Activated B cell treated with CpG ODN at 0.5 μM for 24 hours (primary cell): ENCODE measurements at regions not wholly inside any gene's neighbourhood (a gene's known extent, or its start where the extent isn't known, plus 50 kb on each side); places are given as distances from the start of the nearest gene placed in this dataset.

Experiments
- ATAC-seq: fragments of 200-7000 bp; cut with Tn5 transposase; one replicate; pipeline ENCODE4 v1.10.0; 2021; ENCODE audit warnings: low read depth, mild to moderate bottlenecking, moderate library complexity
- CTCF ChIA-PET: fragments of 350-600 bp; sonication (Branson Sonifier 250); formaldehyde crosslinking; loops from one replicate; lab custom pipeline; 2021; ENCODE audit warnings: antibody characterized with exemption; lab: Charles Lee
- POLR2A ChIA-PET: fragments of 350-600 bp; sonication (Branson Sonifier 250); formaldehyde crosslinking; loops from one replicate; lab custom pipeline; 2021; ENCODE audit warnings: antibody characterized with exemption; lab: Charles Lee
- DNase-seq: peaks from one replicate; pipeline ENCODE4 v3.0.0; 2022
- H3K27ac Mint-ChIP-seq: one replicate; pipeline ENCODE4 v1.8.0; 2020; ENCODE audit warnings: mixed read lengths
- H3K27me3 Mint-ChIP-seq: one replicate; pipeline ENCODE4 v1.8.0; 2021; ENCODE audit warnings: mixed read lengths
- H3K36me3 Mint-ChIP-seq: one replicate; pipeline ENCODE4 v1.8.0; 2021; ENCODE audit warnings: low read depth, mixed read lengths
- H3K4me1 Mint-ChIP-seq: one replicate; pipeline ENCODE4 v1.8.0; 2021; ENCODE audit warnings: mixed read lengths
- H3K4me3 Mint-ChIP-seq: one replicate; pipeline ENCODE4 v1.8.0; 2020; ENCODE audit warnings: mild to moderate bottlenecking, mixed read lengths
- H3K9me3 Mint-ChIP-seq: one replicate; pipeline ENCODE4 v1.8.0; 2020; ENCODE audit warnings: mixed read lengths
- CTCF ChIP-seq: fragments of 200-600 bp; IDR thresholded peaks from one replicate; pipeline ENCODE4 v1.8.0; 2022; ENCODE audit warnings: antibody characterized with exemption, mild to moderate bottlenecking
- intact Hi-C: fragments of 100-400 bp; cut with micrococcal nuclease; formaldehyde crosslinking; loops from one replicate; pipeline ENCODE4 v1.15.1; 2024

GRCh38 chr2:160920061-160920460 is 240.2 kb upstream of the TANK start:
- no peaks in the 10 kb centered on the region for H3K4me1 Mint-ChIP-seq
- POLR2A ChIA-PET, result no interaction called here
- intact Hi-C loops, result no loop called here

GRCh38 chr2:160920791-160921303 is 239.4 kb upstream of the TANK start:
- ChIA-PET POLR2A (no interaction called here), CTCF (no interaction called here)
- no peak overlapping the region for H3K27ac Mint-ChIP-seq
- TF ChIP-seq CTCF, result no peak
- H3K4me1 Mint-ChIP-seq, result no peaks in the 10 kb centered on the region
- ATAC-seq, result no peak
- no peak overlapping the region for H3K4me3 Mint-ChIP-seq
- no peaks in the 10 kb centered on the region for H3K9me3 Mint-ChIP-seq
- intact Hi-C loops, result no loop called here
- H3K27me3 Mint-ChIP-seq, result peaks cover 11% of the 10 kb centered on the region
- H3K36me3 Mint-ChIP-seq, result no peaks in the 10 kb centered on the region
- DNase-seq, result no peak

More at GRCh38 chr2:160920061-160920460, 240.2 kb upstream of the TANK start:
- no peak overlapping the region for H3K27ac Mint-ChIP-seq
- ATAC-seq (no peak), DNase-seq (no peak)
- peaks cover 9% of the 10 kb centered on the region for H3K27me3 Mint-ChIP-seq
- no peaks in the 10 kb centered on the region for H3K36me3 Mint-ChIP-seq
- TF ChIP-seq CTCF, result no peak
- H3K4me3 Mint-ChIP-seq, result no peak overlapping the region
- no peaks in the 10 kb centered on the region for H3K9me3 Mint-ChIP-seq
- CTCF ChIA-PET, result no interaction called here

GRCh38 chr2:160921386-160921964 is 238.8 kb upstream of the TANK start:
- ATAC-seq (no peak), DNase-seq (no peak)
- Mint-ChIP-seq H3K4me3 (no peak overlapping the region), H3K36me3 (no peaks in the 10 kb centered on the region), H3K9me3 (no peaks in the 10 kb centered on the region), H3K4me1 (no peaks in the 10 kb centered on the region), H3K27me3 (peaks cover 11% of the 10 kb centered on the region), H3K27ac (no peak overlapping the region)
- POLR2A ChIA-PET, result no interaction called here
- intact Hi-C loops, result no loop called here
- no peak for TF ChIP-seq CTCF
- CTCF ChIA-PET, result no interaction called here

- TF ChIP-seq CTCF, result no peak
- POLR2A ChIA-PET, result no interaction called here
- CTCF ChIA-PET, result no interaction called here
- Mint-ChIP-seq H3K4me3 (no peak overlapping the region), H3K27ac (no peak overlapping the region), H3K4me1 (no peaks in the 10 kb centered on the region), H3K27me3 (peaks cover 12% of the 10 kb centered on the region), H3K9me3 (no peaks in the 10 kb centered on the region), H3K36me3 (no peaks in the 10 kb centered on the region)
- DNase-seq (no peak), ATAC-seq (no peak)
- intact Hi-C loops, result no loop called here
These were observed 235.3 kb upstream of the TANK start for GRCh38 chr2:160924936-160925353.

GRCh38 chr2:160925956-160926355 is 234.3 kb upstream of the TANK start:
- DNase-seq, result no peak
- intact Hi-C loops, result no loop called here
- Mint-ChIP-seq H3K4me1 (no peaks in the 10 kb centered on the region), H3K4me3 (no peak overlapping the region), H3K36me3 (no peaks in the 10 kb centered on the region), H3K27ac (no peak overlapping the region), H3K27me3 (peaks cover 17% of the 10 kb centered on the region), H3K9me3 (no peaks in the 10 kb centered on the region)
- ATAC-seq, result no peak
- POLR2A ChIA-PET, result no interaction called here
- CTCF ChIA-PET, result no interaction called here
- TF ChIP-seq CTCF, result no peak
